ENCODE measurements at regions not wholly inside any gene's neighbourhood (a gene's known extent, or its start where the extent isn't known, plus 50 kb on each side); places are given as distances from the start of the nearest gene placed in this dataset.

GRCh38 chr15:88993662-88994061 is 80.5 kb upstream of the MFGE8 start:
- TF ChIP-seq TEAD4 (IDR thresholded peaks at IDR 0.05) = no peak
- TF ChIP-seq YY1 (IDR thresholded peaks at IDR 0.05; ENCODE audit: low read depth) = no peak
- no peak for TF ChIP-seq CEBPB (IDR thresholded peaks at IDR 0.05)
- TF ChIP-seq USF1 (IDR thresholded peaks at IDR 0.05) = no peak
- no peak for TF ChIP-seq EP300 (IDR thresholded peaks at IDR 0.05; ENCODE audit: borderline replicate concordance)
- no peak for TF ChIP-seq NFIC (IDR thresholded peaks at IDR 0.05)

All from Ishikawa (cell line).